Stromal cell of bone marrow (primary cell): ENCODE measurements at regions not wholly inside any gene's neighbourhood (a gene's known extent, or its start where the extent isn't known, plus 50 kb on each side); places are given as distances from the start of the nearest gene placed in this dataset.
"Not testable (repeated sequence)": the region's sequence is repeated elsewhere in the genome, so short reads cannot be mapped to it uniquely, and the experiment has no call there.

Source experiments
- DNase-seq: peaks from one replicate; pipeline ENCODE4 v3.0.0-alpha.2; 2012; ENCODE audit warnings: low read depth

DNA sequence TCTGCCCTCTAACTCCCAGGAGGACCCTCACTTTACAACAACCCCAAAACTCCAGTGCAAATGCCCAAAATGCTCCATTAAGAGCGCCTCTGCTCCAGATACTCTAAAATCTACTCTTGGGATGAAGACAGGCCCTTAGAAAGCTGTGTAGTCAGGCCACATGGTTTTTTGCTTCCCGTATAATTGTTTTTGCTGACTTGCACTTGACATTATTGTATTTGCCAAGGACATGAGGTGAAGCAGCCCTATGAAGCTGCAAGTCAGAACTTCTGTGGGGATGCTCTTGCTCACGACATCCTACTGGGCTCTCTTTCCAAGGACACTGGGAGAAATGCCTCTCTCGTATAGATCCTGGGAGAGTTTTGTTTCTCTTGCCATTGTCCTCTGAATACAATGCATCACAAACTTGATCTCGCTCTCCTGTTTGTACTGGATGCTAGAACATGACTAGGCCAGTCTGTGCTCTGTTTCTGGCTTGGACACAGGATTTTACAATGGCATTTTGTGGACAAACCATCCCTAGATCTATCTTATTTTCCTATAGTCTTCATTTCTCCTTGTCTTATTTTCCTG lies 177.2 kb upstream of the DTNBP1 start:
- DNase-seq: no peak

DNA sequence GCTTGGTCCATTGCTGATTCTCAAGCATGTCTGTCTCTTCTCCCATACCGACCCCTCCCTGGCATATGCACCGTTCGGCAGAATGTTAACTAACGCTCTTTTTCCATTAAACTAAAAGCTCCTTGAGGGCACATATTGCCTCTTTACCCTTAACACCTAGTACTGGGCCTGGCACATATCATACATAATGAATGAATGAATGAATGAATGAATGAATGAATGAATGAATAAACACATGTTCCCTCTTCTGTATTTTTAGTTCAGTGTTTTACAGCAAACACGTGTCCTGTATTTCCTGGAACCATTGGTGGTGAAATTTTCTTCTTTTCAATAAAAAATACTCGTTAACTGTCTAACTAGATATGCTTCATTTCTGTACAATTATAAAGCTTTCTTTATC lies 174.4 kb upstream of the DTNBP1 start:
- DNase-seq: no peak

DNA sequence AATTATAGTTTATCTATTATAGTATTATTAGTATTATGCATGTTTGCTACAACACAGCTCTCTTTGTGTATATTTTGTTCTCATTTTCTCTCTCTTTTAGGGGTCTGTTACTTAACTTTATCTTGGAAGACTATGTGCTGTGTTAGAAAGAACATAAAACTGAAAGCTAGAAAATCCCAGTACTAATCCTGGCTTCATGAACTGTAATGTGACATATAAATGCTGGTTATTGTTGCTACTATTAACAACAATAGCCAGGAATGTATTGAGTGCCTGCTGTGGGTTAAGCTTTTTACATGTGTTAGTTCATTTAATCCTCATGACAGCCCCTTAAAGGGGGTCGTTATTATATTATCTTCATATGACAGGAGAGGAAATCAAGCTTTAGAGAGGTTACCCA lies 170.0 kb upstream of the DTNBP1 start:
- DNase-seq: no peak

DNA sequence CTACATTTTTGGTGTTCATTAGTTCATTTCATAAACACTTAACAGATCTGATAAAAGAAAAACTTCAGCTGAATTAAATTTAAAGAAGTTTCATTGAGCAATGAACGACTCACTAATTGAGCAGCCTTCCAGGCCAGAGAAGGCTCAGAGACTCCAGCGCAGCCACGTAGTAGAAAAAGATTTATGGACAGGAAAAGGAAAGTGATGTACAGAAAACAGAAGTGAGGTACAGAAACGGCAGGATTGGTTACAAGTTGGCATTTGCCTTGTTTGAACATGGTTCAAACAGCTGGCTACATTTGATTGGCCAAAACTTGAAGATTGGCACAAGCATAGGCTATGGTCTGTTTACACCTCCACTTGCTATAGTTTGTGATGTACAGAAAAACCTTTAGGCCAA lies 166.3 kb upstream of the DTNBP1 start:
- DNase-seq: no peak

DNA sequence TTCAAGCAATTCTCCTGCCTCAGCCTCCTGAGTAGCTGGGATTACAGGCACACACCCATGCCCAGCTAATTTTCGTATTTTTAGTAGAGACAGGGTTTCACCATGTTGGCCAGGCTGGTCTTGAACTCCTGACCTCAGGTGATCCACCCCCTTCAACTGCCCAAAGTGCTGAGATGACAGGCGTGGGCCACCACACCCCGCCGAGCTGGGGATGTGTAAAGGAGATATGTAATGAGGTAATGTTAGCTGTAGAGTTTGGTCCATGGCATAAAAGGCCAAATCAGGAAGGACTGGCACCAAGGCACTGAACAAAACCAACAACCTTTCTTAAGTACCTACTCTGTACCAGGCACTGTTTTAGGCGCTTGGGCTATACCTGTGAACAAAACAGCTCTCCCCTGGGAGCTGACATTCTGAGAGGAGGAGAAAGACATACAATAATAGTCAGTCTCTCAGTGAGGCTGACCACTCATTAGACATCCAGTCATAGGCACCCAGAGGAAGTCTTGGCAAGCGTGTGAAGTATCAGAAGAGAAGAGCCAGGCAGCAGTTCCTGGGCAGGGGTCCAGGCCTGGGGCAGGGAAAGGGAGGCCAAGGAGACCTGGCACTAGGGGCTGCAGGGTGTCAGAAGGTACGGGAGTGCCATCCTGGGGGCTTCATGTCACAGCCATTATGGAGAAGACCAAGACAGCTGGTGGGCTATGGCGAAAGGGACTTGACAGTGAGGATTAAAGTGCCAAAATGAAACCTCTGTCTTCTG lies 164.8 kb upstream of the DTNBP1 start:
- no peak for DNase-seq

DNA sequence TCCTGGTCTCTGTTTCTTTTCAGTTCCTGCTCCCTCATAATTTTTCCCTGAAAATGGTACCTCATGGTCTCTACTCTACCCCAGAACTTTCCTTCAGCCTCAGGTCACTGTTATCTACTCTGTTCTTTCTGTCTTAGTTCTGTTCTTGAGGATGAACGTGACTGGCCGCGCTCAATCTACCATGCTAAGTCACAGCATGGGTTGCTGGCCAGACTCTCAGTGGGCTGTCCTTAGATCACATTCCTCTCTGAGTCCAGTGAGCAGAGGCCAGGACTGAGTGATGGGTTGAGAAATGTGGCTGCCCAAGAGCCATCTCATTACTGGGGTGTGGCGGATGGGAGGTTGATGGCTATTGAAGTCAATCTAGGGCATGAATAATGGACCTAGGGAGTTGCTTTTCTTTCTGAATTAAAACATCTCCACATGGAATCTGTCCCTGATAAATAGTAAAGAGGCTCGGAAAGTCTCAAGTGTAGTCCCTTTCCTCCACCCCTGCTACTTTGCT lies 164.0 kb upstream of the DTNBP1 start:
- no peak for DNase-seq

DNA sequence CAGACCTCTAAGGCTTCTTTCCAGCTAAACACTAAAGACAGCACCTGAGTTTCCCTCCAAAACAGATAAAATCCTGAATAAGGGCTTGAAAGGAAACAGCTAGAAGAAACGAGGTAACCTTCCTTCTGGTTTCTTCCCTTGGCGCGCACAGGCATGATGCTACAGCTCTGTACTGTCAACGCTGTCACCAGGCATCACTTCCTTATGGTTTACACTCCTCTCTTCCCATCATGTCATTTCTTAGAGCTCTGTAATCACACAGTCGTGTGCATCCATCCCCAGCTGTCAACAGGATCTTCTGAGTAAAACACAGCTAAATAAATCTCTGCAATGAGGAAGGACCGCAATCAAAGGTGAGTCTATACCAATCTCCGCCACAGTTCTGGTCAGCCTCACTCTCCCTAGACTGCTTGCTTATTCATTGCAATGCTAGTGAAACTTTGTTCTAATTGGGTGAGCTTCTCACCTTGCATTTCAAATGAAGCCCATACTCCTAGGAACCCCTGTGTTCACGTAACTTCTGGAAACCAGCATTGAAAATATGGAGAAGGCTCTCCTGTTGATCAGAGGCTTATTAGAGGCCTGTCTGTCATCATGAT lies 162.6 kb upstream of the DTNBP1 start:
- no peak for DNase-seq

DNA sequence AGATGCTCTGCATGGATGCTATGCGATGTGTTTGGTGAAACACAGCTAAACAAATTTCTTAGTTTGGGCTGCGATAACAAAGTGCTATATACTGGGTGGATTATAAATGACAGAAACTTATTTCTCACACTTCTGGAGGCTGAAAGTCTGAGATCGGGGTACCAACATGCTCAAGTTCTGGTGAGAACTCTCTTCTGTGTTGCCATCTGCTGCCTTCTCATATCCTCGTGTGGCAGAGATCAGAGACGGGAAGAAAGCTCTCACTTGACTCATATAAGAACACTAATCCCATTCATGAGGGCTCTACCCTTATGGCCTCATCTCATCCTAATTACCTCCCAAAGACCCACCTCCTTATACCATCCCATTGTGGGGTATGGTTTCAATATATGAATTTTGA lies 162.0 kb upstream of the DTNBP1 start:
- no peak for DNase-seq

DNA sequence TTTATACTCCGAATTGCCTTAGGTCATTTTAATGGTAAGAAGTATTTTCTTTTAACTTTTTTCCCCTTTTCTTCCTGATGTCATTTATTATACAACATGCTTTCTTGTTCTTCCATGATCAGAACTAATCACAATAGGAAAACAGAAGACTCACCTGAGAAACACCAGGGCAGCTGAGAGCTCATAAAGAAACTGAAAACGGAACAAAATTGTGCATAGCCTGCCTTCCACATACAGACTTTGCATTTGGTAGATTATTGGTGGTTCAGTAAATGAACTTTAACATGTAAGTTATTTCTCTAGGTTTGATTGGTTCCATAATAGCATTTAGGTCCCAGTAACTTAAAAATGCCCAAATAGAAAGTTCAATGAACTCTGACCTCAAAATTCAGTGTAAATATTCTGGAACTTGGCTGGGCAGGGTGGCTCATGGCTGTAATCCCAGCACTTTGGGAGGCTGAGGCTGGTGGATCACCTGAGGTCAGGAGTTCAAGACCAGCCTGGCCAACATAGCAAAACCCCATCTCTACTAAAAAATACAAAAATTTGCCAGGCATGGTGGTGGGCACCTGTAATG lies 161.1 kb upstream of the DTNBP1 start:
- no peak for DNase-seq

DNA sequence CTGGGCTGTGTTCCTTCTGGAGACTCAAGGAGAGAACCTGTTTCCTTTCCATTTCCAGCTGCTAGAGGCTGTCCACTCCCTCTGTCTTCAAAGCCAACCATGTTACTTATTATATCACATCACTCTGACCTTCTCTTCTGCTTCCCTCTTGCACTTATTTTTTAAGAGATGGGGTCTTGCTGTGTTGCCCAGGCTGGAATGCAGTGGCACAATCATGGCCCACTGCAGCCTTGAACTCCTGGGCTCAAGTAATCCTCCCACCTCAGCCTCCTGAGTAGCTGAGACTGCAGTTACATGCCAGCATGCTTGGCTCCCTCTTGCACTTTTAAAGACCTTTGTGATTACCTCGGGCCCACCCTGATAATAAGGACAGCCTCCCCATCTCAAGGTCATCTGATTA lies 160.0 kb upstream of the DTNBP1 start:
- DNase-seq: no peak

DNA sequence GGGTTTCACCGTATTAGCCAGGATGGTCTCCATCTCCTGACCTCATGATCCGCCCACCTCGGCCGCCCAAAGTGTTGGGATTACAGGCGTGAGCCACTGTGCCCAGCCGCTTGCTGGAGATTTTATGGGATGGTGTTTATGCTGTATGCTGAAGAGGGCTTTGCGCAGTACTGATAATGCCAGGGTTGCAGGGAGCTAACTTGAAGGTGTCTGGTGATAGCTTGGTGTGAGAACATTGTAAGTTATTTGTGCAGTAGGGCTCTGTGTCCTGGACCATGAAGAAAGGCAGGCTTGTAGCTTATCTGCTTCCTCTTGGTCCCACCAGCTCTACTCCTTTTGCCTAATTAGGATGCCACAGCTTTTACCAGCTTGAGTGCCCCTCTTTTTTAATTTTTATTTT lies 157.0 kb upstream of the DTNBP1 start:
- no peak for DNase-seq

DNA sequence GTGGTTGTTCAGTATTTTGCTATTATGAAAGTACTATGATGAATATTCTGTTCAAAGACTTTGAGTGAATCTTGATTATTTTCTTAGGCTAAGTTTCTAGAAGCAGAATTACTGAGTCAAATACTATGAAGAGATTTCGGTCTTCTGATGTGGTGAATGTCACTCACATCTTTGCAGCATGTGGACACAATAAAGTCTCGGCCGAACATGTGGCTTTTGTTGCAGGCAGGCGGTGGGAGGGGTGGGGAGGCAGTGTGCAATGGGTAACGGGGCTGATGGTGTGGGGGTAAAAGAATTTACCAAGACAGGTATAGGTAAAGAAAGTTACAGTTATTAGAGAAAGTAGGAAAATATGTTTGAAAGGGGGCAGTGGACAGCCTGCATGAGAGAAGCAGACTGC lies 156.4 kb upstream of the DTNBP1 start:
- no peak for DNase-seq

DNA sequence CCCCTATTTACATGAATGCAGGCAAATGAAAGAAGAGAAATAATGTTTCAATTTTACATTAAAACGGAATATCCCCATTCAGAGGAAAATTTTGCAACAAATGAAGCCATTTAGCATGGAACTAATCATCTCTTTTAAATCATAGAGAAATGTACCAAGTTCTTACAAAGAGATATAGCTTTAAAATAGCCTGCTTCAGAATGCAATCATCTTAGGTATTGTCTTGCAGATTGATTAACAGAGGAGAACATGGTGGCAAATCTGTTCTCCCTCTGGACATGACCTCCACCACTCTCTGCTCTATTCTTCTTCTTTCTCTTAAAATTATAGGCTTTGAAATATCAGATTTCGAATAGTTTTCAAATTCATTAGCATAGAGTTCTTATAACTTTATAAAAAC lies 155.7 kb upstream of the DTNBP1 start:
- DNase-seq: no peak

DNA sequence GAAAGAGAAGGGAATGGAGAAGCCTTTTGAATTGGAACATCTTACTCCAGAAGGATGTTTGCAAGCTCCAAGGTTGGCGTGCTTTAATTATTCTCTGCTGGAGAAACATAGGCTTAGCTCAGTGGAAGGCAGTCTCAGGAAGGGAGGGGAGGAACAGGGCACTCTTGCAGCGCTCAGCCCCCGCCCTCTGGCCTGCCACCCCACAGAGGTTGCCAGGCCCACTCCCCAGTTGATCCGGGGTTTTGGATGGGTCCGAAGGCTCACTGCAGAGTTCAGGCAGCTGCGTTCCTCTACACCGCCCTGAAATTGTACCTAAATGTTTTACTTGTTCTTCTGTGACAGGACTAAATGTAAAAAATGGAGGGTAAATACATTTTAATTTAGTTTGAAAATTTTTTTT lies 155.2 kb upstream of the DTNBP1 start:
- no peak for DNase-seq

DNA sequence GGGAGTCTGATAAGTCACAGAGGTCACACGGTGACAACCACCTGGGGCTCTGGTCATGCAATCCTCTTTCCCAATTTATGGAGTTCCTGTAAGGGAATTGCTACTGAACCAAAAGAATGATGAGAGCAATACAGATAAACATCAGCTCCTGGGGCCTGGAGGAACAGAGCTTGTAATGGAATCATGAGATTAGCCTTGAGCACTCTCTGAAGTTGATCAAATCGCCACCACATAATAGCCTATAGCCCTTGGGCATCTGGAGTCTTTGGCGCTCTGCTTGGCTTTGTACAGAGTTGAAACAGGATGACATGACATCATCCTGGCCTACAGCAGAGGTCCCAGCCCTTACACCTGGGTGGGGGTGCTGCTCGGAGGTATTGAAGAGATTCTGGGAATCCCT lies 154.3 kb upstream of the DTNBP1 start:
- DNase-seq: no peak

DNA sequence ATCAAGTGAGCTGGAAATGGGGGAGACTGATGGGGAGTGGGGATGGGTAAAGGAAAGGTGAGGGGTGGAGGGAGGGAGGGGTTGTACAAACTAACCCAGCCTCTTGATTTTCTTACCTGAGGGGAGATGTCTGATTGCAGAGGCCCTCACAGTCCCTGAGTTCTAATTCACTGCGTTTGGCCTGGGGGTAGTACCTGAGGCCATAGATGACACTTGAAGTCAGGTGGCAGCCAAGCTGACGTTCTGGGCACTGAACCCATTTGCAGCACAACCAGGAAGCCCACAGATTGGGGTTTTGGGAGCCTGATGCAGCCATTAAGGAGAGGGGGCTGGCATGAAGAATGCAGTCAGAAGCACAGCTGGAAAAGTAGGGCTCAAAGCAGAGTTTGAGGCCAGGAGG lies 153.8 kb upstream of the DTNBP1 start:
- no peak for DNase-seq

DNA sequence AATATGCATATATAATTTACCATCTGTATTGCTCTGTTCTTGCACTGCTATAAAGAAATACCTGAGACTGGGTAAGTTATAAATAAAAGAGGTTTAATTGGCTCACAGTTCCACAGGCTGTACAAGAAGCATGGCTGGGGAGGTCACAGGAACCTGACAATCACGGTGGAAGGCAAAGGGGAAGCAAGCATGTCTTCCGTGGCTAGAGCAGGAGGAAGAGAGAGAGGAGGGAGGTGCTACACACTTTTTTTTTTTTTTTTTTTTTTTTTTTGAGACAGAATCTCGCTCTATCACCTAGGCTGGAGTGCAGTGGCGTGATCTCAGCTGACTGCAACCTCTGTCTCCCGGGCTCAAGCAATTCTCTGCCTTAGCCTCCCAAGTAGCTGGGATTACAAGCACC lies 150.9 kb upstream of the DTNBP1 start:
- not testable (repeated sequence) for DNase-seq

DNA sequence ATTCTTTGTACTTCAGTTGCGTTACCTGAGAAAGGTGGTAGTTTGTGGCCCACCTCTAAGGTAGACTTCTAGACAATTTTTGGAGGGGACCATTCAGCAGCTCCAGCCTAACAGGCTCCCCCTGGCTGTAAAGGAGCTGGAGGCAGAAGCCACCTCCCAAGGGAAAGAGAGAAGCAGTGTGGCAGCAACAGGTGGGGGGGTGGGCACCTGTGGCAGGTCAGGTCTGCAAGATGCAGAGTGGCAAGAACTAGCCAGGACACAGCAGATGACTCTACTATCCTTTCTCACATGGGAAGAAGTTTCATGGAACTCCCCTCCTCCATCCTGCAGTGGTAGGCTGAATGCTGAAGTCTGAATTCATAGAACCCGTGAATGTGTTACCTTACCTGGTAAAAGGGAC lies 148.3 kb upstream of the DTNBP1 start:
- DNase-seq: no peak

DNA sequence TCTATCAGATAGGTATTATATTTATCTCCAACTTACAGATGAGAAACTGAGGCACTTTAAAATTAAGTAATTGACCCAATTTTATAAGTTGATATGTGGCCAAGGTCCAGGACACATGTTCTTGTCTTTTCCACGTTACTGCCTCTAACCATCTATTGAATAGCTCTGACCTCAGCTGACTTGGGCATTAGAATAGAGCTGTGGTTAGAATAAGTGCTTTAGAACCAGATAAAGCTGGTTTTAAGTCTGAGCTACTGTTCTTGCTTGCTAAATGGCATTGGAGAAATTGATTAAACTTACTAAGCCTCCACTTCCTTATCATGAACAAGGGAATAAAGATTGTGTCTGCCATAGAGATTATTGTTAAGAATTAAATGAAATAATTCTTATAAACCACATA lies 147.8 kb upstream of the DTNBP1 start:
- no peak for DNase-seq

DNA sequence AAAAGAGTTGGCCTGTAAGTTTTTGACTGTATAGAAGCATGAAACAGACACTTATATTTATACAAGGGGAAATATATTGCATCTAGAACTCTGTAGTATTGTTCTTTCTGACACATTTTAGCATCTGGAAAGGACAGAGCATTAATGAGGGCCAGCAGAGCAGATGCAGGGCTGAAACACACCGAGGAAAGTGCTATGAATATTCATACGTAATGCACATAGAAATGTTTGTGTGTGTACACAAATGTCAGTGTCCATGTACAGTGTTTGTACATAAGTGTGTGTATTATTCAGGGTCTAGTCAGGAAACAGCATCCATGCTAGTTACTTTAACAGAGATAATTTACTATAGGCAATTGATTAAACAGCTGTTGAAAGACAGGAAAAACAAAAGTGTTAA lies 146.5 kb upstream of the DTNBP1 start:
- no peak for DNase-seq

DNA sequence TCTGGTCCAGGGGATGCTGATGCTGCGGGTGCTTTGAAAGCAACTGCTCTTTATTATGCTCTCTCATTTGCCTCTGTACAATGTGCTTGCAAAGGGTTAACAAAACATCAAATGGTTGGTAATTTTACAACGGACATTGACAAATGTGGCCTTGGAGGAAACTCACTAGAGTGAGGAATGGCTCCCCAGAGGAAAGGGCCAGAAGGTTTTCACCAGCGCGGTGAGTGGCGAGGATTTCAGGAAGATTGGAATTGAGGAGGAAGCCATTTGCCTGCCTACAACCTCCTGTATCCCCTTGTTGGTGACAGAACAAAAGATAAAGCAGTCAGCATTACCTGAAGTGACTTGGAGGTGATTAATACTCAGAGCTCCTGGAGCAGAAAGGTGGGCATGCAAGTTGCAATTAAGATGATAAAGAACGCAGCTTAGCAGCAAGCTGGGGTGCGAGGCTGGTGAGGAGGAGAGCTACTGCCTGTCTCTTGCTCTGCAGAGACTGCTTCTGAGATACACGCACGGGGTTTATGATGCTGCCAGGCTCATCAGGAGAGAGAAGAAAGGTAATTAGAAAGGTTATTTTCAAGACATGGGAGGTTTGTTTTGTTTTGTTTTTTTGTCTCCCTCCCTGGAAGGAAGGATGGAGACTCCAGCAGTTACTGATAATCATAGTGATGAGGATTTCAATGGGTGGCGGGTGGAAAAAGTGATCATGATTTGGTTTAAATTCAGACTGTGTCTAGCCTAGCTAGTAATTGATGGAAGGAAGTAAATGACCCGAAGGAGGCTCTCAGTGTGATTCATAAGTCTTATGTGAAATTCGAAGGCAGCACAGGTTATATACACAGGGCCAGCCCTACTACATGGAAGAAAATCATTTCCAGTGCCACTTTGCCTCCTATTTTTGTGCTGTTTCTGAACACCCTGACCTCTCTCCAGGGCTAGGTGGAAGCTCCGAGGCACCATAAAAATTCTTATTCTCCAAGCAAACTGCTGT lies 141.6 kb upstream of the DTNBP1 start:
- DNase-seq: no peak

DNA sequence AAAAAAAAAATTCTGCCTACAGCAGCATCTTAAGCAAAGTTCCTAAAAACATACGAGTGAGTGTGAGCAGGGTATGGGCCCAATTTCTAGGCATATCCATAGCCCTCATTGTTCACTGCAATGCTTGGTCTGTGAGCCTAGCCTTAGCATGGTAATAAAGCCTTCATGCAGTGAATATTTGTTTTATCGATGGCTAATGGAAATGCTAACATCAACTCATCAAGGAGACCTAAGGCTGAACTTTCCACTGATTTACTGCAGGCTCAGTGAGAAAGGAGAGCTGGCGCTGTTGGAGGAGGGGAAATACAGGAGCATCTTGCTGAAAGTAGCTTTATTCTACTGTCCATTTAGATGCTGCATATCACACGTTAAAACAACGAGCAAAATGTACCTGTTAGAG lies 139.6 kb upstream of the DTNBP1 start:
- DNase-seq: no peak
